Gastrocnemius medialis (tissue), 4 donors: ENCODE measurements at regions not wholly inside any gene's neighbourhood (a gene's known extent, or its start where the extent isn't known, plus 50 kb on each side); places are given as distances from the start of the nearest gene placed in this dataset.

ENCODE experiments used
- ATAC-seq, 2 donors: fragments of 150-250 bp; one replicate each; pipeline ENCODE4 v1.9.1; 2016
- DNase-seq, 2 donors: peaks; one replicate each; pipeline ENCODE4 v3.0.0-alpha.2; 2019
- H3K27ac ChIP-seq, 4 donors: fragments of 200-600 bp; sonication (generic); 1 replicate in 1 of 4; 2 replicates in 3 of 4; pipeline ENCODE4 v1.5.1; 2016 to 2018; ENCODE audit warnings: mild to moderate bottlenecking in 2 of 4, moderate library complexity in 1 of 4
- H3K27me3 ChIP-seq, 3 donors: fragments of 200-600 bp; sonication (generic) in 2 of 3; 1 replicate in 1 of 3; 2 replicates in 2 of 3; pipeline versions ENCODE4 v1.5.1 to v1.6.0; 2016 to 2019; ENCODE audit warnings: mild to moderate bottlenecking in 1 of 3, moderate library complexity in 1 of 3
- H3K36me3 ChIP-seq, 2 donors: fragments of 200-600 bp; sonication (generic) in 1 of 2; one replicate each; pipeline ENCODE4 v1.5.1; 2017 to 2018
- H3K4me1 ChIP-seq, 2 donors: fragments of 200-600 bp; sonication (generic) in 1 of 2; one replicate each; pipeline ENCODE4 v1.5.1; 2016 to 2017; ENCODE audit warnings: mild to moderate bottlenecking in 2 of 2
- H3K4me3 ChIP-seq, 4 donors: fragments of 200-600 bp; sonication (generic) in 3 of 4; 1 replicate in 1 of 4; 2 replicates in 3 of 4; pipeline ENCODE4 v1.5.1; 2016 to 2019; ENCODE audit warnings: mild to moderate bottlenecking in 2 of 4
- H3K9me3 ChIP-seq, 3 donors: fragments of 200-600 bp; sonication (generic) in 2 of 3; 1 replicate in 1 of 3; 2 replicates in 2 of 3; pipeline ENCODE4 v1.5.1; 2016 to 2019
- POLR2A ChIP-seq, 2 donors: fragments of 450-650 bp; IDR thresholded peaks; one replicate each; pipeline ENCODE4 v1.6.1; 2017; ENCODE audit warnings: antibody characterized with exemption in 2 of 2, mild to moderate bottlenecking in 2 of 2, moderate library complexity in 2 of 2
- in situ Hi-C, 4 donors: fragments of 200-750 bp; cut with MboI; loops; one replicate each; pipeline versions ENCODE4 v1.15.0 to v1.8.0; 2017; ENCODE audit warnings: low sequenced_read_pairs in 4 of 4
- intact Hi-C: fragments of 100-400 bp; cut with DNase I; formaldehyde crosslinking; loops from one replicate; pipeline ENCODE4 v1.15.1; 2023; ENCODE audit warnings: low total_unique reads
- TF ChIP-seq, protein P1 (sequence below), 5 experiments: fragments of 450-650 bp in 3 of 5; fragments of 200-600 bp in 2 of 5; sonication (generic) in 2 of 5; IDR thresholded peaks in 4 of 5; conservative IDR thresholded peaks in 1 of 5; 1 replicate in 4 of 5; 2 replicates in 1 of 5; pipeline ENCODE4 v1.5.1; 2016 to 2019; ENCODE audit warnings: antibody characterized with exemption in 5 of 5, mild to moderate bottlenecking in 3 of 5, moderate library complexity in 3 of 5

DNA sequence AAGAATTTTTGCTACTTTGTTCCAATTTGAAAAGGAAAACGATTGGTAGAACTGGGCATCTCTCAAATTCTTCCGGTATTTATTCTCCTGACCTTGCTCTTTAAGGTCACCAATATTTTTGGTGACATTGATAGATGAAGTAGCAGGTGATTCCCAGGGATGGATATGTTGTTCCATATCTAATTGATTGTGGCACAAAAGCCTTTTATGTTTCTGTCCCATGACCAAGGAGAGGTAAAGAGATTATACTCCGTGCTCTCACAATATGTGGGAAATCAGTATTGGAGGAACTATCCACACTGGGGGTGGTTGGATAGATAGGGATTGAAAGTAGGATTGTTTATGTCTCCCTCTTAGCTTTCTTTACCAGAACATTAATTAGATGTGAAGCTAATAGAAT lies 61.7 kb upstream of the LRIG3 start:
- no peak overlapping the region for H3K27ac ChIP-seq
- H3K4me3 ChIP-seq, result no peak overlapping the region
- no peaks in the 10 kb centered on the region for H3K27me3 ChIP-seq
- no peaks in the 10 kb centered on the region for H3K36me3 ChIP-seq
- ATAC-seq, result no peak
- intact Hi-C loops (no loop called here), in situ Hi-C loops (no loop called here)
- no peaks in the 10 kb centered on the region for H3K9me3 ChIP-seq
- DNase-seq, result no peak
- no peaks in the 10 kb centered on the region for H3K4me1 ChIP-seq
- TF ChIP-seq, protein P1, sequence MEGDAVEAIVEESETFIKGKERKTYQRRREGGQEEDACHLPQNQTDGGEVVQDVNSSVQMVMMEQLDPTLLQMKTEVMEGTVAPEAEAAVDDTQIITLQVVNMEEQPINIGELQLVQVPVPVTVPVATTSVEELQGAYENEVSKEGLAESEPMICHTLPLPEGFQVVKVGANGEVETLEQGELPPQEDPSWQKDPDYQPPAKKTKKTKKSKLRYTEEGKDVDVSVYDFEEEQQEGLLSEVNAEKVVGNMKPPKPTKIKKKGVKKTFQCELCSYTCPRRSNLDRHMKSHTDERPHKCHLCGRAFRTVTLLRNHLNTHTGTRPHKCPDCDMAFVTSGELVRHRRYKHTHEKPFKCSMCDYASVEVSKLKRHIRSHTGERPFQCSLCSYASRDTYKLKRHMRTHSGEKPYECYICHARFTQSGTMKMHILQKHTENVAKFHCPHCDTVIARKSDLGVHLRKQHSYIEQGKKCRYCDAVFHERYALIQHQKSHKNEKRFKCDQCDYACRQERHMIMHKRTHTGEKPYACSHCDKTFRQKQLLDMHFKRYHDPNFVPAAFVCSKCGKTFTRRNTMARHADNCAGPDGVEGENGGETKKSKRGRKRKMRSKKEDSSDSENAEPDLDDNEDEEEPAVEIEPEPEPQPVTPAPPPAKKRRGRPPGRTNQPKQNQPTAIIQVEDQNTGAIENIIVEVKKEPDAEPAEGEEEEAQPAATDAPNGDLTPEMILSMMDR (IDR thresholded peaks at IDR 0.05 in 4 of 5, conservative IDR thresholded peaks at IDR 0.05 in 1 of 5), result no peak
- TF ChIP-seq POLR2A (IDR thresholded peaks at IDR 0.05), result no peak

DNA sequence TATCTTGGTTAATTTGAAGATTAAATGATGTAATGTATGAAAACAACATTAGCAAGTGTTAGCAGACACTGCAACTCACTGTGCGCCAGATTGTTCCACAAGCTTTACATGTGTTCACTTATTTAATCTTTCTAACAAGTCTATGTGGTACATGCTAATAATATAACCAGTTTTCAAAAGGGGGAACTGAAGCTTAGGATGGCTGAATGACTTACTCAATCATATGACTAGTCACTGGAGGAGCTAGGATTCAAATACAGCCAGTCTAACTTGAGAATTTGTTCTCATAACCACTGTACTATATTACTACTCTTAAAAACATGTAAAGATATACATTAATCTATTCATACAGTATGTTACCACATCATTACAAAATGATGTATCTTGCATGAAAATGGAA lies 60.5 kb upstream of the LRIG3 start:
- Histone ChIP-seq H3K27me3 (no peaks in the 10 kb centered on the region), H3K36me3 (no peaks in the 10 kb centered on the region), H3K9me3 (no peaks in the 10 kb centered on the region), H3K27ac (no peak overlapping the region), H3K4me1 (no peaks in the 10 kb centered on the region), H3K4me3 (no peak overlapping the region)
- no peak for ATAC-seq
- DNase-seq, result no peak
- TF ChIP-seq POLR2A (IDR thresholded peaks at IDR 0.05), result no peak
- TF ChIP-seq, protein P1 (IDR thresholded peaks at IDR 0.05 in 4 of 5, conservative IDR thresholded peaks at IDR 0.05 in 1 of 5), result no peak
- in situ Hi-C loops (no loop called here), intact Hi-C loops (no loop called here)

DNA sequence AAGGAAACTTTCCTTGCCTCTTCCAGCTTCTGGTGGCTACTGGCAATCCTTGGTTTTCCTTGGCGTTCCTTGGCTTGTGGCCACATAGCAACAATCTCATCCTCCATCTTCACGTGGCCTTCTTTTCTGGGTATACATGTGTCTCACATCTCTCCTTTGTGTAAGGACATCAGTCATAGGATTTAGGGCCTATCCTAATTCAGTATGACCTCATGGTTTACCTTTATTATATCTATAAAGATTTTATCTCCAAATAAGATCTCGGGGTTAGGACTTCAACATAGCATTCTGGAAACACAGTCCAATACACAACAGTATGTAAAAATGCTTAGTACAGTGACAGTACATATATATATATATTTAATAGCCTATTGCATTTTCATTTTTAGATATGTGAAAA lies 58.4 kb upstream of the LRIG3 start:
- in situ Hi-C loops (no loop called here), intact Hi-C loops (no loop called here)
- no peak overlapping the region for H3K4me3 ChIP-seq
- TF ChIP-seq POLR2A (IDR thresholded peaks at IDR 0.05), result no peak
- TF ChIP-seq, protein P1 (IDR thresholded peaks at IDR 0.05 in 4 of 5, conservative IDR thresholded peaks at IDR 0.05 in 1 of 5), result no peak
- H3K27ac ChIP-seq, result no peak overlapping the region
- no peaks in the 10 kb centered on the region for H3K9me3 ChIP-seq
- DNase-seq (no peak), ATAC-seq (no peak)
- H3K36me3 ChIP-seq, result no peaks in the 10 kb centered on the region
- no peaks in the 10 kb centered on the region for H3K4me1 ChIP-seq
- no peaks in the 10 kb centered on the region for H3K27me3 ChIP-seq

- intact Hi-C loops, result no loop called here
- no peak overlapping the region for H3K27ac ChIP-seq
- H3K4me3 ChIP-seq, result no peak overlapping the region
- TF ChIP-seq POLR2A (IDR thresholded peaks at IDR 0.05), result no peak
- TF ChIP-seq, protein P1 (IDR thresholded peaks at IDR 0.05 in 4 of 5, conservative IDR thresholded peaks at IDR 0.05 in 1 of 5), result no peak
- ATAC-seq (no peak), DNase-seq (no peak)
- H3K4me1 ChIP-seq, result no peaks in the 10 kb centered on the region
- H3K27me3 ChIP-seq, result no peaks in the 10 kb centered on the region
- no peaks in the 10 kb centered on the region for H3K36me3 ChIP-seq
- H3K9me3 ChIP-seq, result no peaks in the 10 kb centered on the region
- in situ Hi-C loops, result no loop called here
Observed at GRCh38 chr12:58977476-58977875, 57.2 kb upstream of the LRIG3 start.

- no peak for TF ChIP-seq POLR2A (IDR thresholded peaks at IDR 0.05)
- TF ChIP-seq, protein P1 (IDR thresholded peaks at IDR 0.05 in 4 of 5, conservative IDR thresholded peaks at IDR 0.05 in 1 of 5), result no peak
- in situ Hi-C loops (no loop called here), intact Hi-C loops (no loop called here)
- Histone ChIP-seq H3K9me3 (no peaks in the 10 kb centered on the region), H3K36me3 (no peaks in the 10 kb centered on the region), H3K4me3 (no peak overlapping the region), H3K27ac (no peak overlapping the region), H3K27me3 (no peaks in the 10 kb centered on the region), H3K4me1 (no peaks in the 10 kb centered on the region)
- ATAC-seq, result no peak
- no peak for DNase-seq
Observed at GRCh38 chr12:58976146-58976545, 55.8 kb upstream of the LRIG3 start.
